GM12865 (cell line): ENCODE measurements at regions not wholly inside any gene's neighbourhood (a gene's known extent, or its start where the extent isn't known, plus 50 kb on each side); places are given as distances from the start of the nearest gene placed in this dataset.

ENCODE experiments used
- DNase-seq: peaks from one replicate; pipeline ENCODE4 v3.0.0; 2010; ENCODE audit warnings: low read depth
- H3K4me3 ChIP-seq: 2 replicates; pipeline ENCODE4 v1.5.1; 2011; ENCODE audit warnings: mild to moderate bottlenecking, low read depth, low read length, control low read depth
- TF ChIP-seq, protein P1 (sequence below): IDR thresholded peaks from 2 replicates; pipeline ENCODE4 v1.5.1; 2011; ENCODE audit warnings: low read length, control low read depth, low read depth, inconsistent platforms; ENCODE audit not compliant: insufficient read depth; ENCODE audit errors: missing control alignments

GRCh38 chr6:167735951-167736288 lies 90.8 kb upstream of the AFDN start:
- no peak overlapping the region for H3K4me3 ChIP-seq
- TF ChIP-seq, protein P1, sequence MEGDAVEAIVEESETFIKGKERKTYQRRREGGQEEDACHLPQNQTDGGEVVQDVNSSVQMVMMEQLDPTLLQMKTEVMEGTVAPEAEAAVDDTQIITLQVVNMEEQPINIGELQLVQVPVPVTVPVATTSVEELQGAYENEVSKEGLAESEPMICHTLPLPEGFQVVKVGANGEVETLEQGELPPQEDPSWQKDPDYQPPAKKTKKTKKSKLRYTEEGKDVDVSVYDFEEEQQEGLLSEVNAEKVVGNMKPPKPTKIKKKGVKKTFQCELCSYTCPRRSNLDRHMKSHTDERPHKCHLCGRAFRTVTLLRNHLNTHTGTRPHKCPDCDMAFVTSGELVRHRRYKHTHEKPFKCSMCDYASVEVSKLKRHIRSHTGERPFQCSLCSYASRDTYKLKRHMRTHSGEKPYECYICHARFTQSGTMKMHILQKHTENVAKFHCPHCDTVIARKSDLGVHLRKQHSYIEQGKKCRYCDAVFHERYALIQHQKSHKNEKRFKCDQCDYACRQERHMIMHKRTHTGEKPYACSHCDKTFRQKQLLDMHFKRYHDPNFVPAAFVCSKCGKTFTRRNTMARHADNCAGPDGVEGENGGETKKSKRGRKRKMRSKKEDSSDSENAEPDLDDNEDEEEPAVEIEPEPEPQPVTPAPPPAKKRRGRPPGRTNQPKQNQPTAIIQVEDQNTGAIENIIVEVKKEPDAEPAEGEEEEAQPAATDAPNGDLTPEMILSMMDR: no peak
- DNase-seq: no peak

DNA sequence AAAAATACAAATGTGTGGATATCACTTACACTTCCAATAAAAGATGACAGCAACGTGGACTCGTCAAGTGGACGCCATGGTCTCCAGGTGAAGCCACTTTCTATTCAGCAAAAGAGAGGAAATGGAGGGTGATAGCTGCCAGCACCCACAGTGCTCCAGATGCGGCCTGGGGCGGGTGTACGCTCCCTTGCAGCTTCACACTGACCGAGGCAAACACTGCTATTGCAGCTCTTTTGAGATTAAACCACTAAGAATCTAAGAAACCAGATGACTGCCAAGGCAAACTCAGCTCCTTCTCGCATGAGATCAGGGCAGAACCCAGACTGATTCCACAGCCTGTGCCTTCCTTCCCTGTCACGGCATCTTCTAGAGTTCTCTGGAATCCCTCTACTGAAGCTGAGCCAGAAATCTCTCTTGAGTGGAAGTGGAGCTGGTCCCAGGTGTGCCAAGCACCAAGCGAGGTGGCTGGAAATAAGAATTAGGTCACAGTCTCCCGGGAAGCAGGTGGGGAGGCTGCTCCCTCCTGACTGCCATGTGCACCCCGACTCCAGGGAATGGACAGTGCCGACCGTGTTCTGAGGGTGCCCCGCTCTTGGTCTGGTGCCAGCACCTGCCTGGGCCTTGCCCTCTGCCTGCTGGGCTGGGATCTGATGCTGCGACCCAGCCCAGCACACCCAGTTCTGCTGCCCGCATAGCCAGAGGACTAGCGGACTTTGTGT lies 90.1 kb upstream of the AFDN start:
- H3K4me3 ChIP-seq: no peak overlapping the region
- TF ChIP-seq, protein P1: no peak
- no peak for DNase-seq

DNA sequence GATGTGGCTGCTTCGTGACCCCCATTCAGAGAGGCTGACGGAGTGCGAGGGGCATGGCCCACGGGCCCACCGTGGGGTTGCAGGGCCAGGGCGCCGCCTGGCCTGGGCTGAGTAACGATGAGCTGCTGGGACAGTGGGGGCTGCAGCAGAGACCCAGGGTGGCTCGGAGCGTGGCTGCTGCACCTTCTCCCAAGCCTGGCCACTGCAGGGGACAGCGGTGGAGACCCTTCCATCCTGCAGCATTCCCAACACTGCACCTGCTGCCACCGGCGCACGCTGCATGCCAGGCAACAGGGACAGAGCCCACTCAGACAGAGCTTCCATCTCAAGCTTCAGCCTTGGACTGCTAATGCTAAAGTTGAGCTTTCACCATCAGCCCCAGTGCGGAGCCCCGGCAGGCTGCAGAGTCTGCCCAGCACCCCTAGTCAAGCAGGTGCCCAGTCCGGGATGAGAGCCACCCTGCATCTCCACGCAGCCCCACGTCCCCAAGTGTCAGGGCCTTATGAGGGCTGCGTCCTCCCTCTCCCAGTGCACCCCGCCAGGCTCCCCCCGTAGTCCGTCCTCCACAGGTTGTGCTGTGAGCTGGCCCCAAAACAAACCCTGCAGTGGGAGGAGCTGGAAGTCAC lies 89.4 kb upstream of the AFDN start:
- DNase-seq: no peak
- no peak overlapping the region for H3K4me3 ChIP-seq
- TF ChIP-seq, protein P1: no peak

DNA sequence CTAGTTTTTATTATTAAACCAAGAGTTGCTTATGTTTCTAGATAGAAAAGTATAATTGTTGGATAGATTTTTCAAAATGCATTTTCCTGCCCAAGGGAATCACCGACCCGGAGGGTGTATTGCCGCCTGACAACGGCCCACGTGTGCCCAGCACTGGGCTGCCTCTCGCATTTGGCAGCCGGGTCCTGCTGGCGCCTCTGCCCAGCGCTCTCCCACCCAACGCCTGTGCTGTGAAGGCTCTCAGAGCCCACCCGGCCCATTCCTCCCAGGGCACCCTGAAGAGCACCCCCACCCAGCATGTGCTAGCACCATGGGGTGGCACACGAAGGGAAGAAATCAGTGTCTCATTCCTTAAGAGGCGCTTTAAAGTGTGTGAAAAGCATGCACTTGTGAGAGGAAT lies 88.3 kb upstream of the AFDN start:
- TF ChIP-seq, protein P1: no peak
- DNase-seq: no peak
- H3K4me3 ChIP-seq: no peak overlapping the region

DNA sequence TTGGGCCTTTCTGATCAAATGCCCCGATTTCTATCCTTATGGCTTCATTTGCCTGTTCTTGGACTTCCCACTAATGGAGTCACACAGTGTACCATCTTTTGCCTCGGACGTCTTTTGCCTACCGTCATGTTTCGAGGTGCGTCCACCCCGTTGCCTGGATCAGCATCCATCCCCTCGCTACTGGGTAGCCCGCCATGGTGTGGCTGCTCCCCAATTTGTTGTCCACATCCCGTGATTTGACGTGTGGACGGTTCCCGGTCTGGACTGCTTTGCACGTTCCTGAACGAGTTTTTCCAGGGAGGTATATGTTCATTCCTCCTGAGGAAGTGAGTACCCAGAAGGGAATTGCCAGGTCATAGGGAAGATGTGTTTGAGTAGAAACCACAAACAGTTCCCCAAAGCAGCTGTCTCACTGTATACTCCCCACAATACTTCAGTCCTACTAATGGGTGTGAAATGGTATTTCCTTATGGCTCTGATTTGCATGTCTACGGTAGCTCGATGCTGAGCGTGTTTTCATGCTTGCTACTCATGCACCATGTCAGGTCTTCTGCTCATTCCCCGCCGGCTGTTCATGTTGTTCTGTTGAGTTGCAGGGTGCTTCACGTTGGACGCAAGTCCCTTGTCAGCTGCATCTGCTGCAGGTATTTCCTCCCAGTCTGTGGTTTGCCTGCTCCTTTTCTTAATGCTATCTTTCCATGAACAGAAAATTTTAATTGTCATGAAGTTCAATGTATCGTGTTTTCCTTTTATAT lies 86.8 kb upstream of the AFDN start:
- TF ChIP-seq, protein P1: no peak
- no peak for DNase-seq
- no peak overlapping the region for H3K4me3 ChIP-seq

GRCh38 chr6:167742719-167743303 lies 83.9 kb upstream of the AFDN start:
- TF ChIP-seq, protein P1: no peak
- no peak for DNase-seq
- H3K4me3 ChIP-seq: no peak overlapping the region
